ENCODE measurements at regions not wholly inside any gene's neighbourhood (a gene's known extent, or its start where the extent isn't known, plus 50 kb on each side); places are given as distances from the start of the nearest gene placed in this dataset.
"Not testable (repeated sequence)": the region's sequence is repeated elsewhere in the genome, so short reads cannot be mapped to it uniquely, and the experiment has no call there.

DNA sequence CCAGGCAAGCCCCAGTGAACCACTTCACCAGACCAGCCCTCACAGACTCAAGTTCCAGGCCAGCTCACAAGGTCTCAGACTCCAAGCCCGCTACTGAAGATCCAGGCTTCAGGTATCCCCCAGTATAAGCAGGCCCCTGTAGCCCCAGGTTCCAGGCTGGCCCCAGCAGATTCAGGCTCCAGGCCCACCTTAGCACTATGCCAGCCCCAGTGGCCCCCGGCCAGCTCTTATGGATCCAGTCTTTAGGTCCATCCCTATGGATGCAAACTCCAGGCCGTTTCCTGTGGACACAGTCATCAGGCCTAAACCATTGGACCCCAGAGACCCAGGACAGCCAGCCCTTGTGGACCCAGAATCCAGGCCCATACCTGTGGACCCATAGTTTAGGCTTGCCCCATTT lies 277.8 kb upstream of the MAGEB18 start:
- DNase-seq (ENCODE audit: extremely low read depth, low read depth) = no peak
- no peak for TF ChIP-seq CTCF (IDR thresholded peaks at IDR 0.05; ENCODE audit: low read depth, low read length)

- DNase-seq (ENCODE audit: extremely low read depth, low read depth) = no peak
- TF ChIP-seq CTCF (IDR thresholded peaks at IDR 0.05; ENCODE audit: low read depth, low read length) = no peak
Observed at GRCh38 chrX:25869761-25870160, 268.4 kb upstream of the MAGEB18 start.

DNA sequence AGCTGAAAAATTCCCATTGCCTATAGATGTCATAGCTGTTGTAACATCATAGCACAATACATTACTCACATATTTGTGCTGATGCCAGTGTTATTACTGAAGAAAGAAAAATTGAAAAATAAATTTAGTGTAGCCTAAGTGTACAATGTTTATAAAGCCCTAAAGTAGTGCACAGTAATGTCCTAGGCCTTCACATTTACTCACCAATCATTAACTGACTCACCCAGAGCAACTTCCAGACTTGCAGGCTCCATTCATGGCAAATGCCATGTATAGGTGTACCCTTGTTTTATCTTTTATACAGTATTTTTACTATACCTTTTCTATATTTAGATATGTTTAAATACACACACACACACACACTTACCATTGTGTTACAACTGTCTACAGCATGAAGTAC lies 265.4 kb upstream of the MAGEB18 start:
- DNase-seq (ENCODE audit: extremely low read depth, low read depth) = no peak

GRCh38 chrX:25873196-25873595 lies 264.9 kb upstream of the MAGEB18 start:
- TF ChIP-seq CTCF (IDR thresholded peaks at IDR 0.05; ENCODE audit: low read depth, low read length) = no peak

More for the DNA sequence above, 265.4 kb upstream of the MAGEB18 start:
- TF ChIP-seq CTCF (IDR thresholded peaks at IDR 0.05; ENCODE audit: low read depth, low read length) = no peak

DNA sequence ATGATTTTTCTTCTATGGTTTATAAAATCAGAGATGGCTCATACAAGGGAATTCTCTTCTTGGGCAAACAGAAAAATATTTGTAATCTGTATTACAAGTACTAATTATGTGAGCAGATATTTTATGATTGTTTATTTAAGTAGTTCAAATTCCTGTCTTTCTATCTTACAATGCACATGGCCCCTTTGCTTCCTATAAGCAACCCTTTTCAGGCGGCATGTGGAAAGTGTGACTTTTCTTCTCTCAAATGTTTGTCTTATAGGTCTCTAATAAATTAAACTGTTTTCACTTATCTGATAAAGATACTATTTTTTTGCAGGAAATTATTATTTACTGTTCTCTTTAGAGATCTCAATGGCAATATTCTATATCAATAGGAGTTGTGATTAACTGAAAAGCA lies 259.3 kb upstream of the MAGEB18 start:
- no peak for TF ChIP-seq CTCF (IDR thresholded peaks at IDR 0.05; ENCODE audit: low read depth, low read length)
- DNase-seq (ENCODE audit: extremely low read depth, low read depth) = no peak

More at GRCh38 chrX:25873196-25873595, 264.9 kb upstream of the MAGEB18 start:
- DNase-seq (ENCODE audit: extremely low read depth, low read depth) = no peak

DNA sequence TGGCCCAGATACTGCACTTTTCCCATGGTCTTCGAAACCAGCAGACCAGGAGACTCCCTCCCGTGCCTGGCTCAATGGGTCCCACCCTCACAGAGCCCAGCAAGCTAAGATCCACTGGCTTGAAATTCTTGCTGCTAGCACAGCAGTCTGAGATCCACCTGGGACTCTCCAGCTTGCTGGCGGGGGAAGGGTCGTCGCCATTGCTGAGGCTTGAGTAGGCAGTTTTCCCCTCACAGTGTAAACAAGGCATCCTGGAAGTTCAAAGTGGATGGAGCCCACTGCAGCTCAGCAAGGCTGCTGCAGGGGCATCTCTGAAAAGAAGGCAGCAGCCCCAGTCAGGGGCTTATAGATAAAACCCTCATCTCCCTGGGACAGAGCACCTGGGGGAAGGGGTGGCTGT lies 255.6 kb upstream of the MAGEB18 start:
- not testable (repeated sequence) for DNase-seq (ENCODE audit: extremely low read depth, low read depth)

DNA sequence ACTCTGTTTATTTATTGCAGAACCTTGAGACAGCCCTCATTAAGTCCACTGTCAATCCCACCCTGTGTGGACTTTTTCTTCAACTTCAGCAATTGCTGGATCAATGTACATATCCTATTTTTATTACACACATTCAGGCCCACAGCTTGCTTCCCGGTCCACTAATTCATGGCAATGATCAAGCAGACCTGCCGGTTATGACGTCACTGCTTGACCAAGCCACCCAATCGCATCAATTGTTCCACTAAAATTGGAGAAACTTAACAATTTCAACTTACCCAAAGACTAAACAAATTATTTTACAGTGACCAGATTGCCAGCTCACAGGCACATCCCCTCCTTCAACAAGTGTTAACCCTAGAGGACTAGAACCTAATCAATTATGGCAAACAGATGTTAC lies 240.4 kb upstream of the MAGEB18 start:
- no peak for TF ChIP-seq CTCF (IDR thresholded peaks at IDR 0.05; ENCODE audit: low read depth, low read length)
- no peak for DNase-seq (ENCODE audit: extremely low read depth, low read depth)

DNA sequence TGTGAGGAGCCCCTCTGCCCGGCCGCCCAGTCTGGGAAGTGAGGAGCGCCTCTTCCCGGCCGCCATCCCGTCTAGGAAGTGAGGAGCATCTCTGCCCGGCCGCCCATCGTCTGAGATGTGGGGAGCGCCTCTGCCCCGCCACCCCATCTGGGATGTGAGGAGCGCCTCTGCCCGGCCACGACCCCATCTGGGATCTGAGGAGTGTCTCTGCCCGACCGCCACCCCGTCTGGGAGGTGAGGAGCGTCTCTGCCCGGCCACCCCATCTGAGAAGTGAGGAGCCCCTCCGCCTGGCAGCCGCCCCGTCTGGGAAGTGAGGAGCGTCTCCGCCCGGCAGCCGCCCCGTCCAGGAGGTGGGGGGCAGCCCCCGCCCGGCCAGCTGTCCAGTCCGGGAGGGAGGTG lies 232.4 kb upstream of the MAGEB18 start:
- DNase-seq (ENCODE audit: extremely low read depth, low read depth) = not testable (repeated sequence)

DNA sequence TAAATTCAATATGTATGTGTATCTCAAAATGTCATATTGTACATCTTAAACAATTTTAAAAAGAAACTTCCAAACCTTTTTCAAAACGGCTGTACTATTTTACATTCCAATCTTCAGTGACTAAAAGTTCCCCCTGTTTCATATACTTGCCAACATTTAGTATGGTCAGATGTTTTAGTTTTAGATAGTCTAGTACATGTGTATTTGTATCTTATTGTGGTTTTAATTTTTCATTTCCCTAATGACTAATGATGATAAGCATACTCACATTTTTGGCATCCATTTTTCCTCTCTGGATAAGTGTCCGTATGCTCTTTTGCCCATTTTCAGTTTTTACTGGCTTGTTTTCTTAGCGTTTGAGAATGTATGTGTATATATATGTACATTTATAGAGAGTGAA lies 212.2 kb upstream of the MAGEB18 start:
- no peak for DNase-seq (ENCODE audit: extremely low read depth, low read depth)
- no peak for TF ChIP-seq CTCF (IDR thresholded peaks at IDR 0.05; ENCODE audit: low read depth, low read length)
